ENCODE measurements at regions not wholly inside any gene's neighbourhood (a gene's known extent, or its start where the extent isn't known, plus 50 kb on each side); places are given as distances from the start of the nearest gene placed in this dataset.

DNA sequence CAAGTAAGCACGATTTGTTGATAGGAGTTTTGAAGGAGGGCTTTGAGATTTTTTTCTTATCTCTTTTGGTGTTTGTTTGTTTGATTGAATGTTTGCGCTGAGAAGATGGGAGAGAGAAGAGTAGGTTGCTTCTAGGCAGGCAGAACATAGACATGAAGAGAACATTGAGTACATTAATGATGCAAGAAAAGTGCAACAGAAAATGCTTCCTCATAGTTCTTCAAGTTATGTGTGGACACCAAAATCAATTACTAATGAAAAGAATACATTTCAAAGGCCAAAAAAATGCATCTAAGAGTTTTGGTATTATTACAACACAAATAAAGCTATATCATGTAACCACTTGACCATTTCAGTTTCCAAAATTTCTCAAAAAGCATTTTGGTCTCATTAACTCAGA is 191.0 kb upstream of the PPARGC1A start:
- DNase-seq (ENCODE audit: low read depth), result no peak
- TF ChIP-seq, protein P1, sequence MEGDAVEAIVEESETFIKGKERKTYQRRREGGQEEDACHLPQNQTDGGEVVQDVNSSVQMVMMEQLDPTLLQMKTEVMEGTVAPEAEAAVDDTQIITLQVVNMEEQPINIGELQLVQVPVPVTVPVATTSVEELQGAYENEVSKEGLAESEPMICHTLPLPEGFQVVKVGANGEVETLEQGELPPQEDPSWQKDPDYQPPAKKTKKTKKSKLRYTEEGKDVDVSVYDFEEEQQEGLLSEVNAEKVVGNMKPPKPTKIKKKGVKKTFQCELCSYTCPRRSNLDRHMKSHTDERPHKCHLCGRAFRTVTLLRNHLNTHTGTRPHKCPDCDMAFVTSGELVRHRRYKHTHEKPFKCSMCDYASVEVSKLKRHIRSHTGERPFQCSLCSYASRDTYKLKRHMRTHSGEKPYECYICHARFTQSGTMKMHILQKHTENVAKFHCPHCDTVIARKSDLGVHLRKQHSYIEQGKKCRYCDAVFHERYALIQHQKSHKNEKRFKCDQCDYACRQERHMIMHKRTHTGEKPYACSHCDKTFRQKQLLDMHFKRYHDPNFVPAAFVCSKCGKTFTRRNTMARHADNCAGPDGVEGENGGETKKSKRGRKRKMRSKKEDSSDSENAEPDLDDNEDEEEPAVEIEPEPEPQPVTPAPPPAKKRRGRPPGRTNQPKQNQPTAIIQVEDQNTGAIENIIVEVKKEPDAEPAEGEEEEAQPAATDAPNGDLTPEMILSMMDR (IDR thresholded peaks at IDR 0.05; ENCODE audit: insufficient read depth, low read length), result no peak
- no peak overlapping the region for H3K4me3 ChIP-seq (ENCODE audit: low read depth, low read length)

- no peak for DNase-seq (ENCODE audit: low read depth)
- TF ChIP-seq, protein P1 (IDR thresholded peaks at IDR 0.05; ENCODE audit: insufficient read depth, low read length), result no peak
Measured at GRCh38 chr4:24078347-24078962, 188.6 kb upstream of the PPARGC1A start.

GRCh38 chr4:24076811-24077210 is 187.0 kb upstream of the PPARGC1A start:
- DNase-seq (ENCODE audit: low read depth), result no peak
- H3K4me3 ChIP-seq (ENCODE audit: low read depth, low read length), result no peak overlapping the region
- TF ChIP-seq, protein P1 (IDR thresholded peaks at IDR 0.05; ENCODE audit: insufficient read depth, low read length), result no peak

More at GRCh38 chr4:24078347-24078962, 188.6 kb upstream of the PPARGC1A start:
- H3K4me3 ChIP-seq (ENCODE audit: low read depth, low read length), result no peak overlapping the region

DNA sequence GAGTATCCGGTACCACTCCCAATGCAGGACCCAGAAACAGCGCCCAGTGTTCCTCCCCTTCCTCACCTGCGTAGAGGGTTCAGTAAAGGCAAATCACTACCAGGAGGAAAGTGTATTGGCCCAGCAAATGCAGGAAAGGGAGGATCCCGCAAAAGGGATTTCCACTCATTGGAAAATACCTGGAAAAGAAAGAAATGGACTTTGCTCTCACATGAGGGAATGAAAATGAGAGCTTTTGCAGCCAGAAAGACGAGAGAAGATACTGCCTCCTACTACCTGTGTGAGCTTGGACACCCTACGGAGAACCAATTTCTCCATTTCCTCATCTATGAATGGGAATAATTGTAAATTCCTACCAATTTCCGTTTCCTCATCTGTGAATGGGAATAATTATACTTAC is 184.1 kb upstream of the PPARGC1A start:
- DNase-seq (ENCODE audit: low read depth), result no peak
- no peak overlapping the region for H3K4me3 ChIP-seq (ENCODE audit: low read depth, low read length)
- TF ChIP-seq, protein P1 (IDR thresholded peaks at IDR 0.05; ENCODE audit: insufficient read depth, low read length), result no peak

DNA sequence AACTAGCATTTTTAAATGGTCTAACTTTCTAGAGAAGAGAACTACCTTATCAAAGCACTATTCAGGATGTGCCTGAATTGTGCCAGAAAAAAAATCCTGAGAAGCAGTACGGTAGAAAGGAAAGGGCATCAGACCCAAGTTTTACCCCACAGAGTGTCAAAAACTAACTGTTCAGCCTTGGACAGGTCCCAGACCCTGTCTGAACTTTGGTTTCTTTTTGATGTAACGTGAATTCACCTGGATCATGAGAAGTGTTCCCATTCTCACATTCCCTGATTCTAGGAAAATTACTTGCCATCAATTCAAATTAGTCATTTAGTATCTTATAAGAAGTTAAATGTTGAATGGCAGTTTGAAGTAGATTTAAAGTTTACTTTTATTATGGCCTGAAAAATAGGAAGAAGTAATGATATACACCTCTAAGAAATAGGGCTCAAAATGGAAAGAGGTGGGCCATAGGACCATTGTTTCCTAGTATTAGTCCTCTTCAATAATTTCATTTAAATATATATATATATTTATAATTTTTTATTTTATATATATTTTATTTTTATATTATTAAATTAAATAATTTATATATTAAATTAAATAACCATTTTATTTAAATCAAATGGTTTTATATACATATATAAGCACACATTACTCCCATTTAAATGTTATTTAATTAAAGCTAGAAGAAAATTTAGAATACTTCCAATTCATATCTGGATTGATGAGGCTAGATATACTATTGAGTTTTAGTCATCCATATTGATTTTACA is 181.9 kb upstream of the PPARGC1A start:
- no peak for DNase-seq (ENCODE audit: low read depth)
- TF ChIP-seq, protein P1 (IDR thresholded peaks at IDR 0.05; ENCODE audit: insufficient read depth, low read length), result no peak
- no peak overlapping the region for H3K4me3 ChIP-seq (ENCODE audit: low read depth, low read length)

DNA sequence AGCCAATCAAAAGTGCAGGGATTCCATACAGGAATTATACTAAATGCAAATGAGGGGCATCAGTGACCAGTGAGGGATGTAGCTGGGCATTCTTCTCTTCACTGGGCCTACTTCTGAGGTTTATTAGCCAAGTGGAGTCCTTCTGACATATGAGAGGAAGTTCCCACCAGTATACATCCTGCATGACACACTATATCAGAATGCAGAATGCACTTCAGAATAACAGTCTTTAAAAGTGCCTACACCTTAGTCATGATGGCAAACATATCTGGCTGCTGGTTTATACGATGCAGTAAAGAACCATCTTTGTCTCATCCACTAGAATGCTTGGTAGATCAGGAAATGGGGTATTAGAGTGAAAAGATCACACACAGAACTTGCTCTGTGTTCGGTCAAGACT is 180.3 kb upstream of the PPARGC1A start:
- TF ChIP-seq, protein P1 (IDR thresholded peaks at IDR 0.05; ENCODE audit: insufficient read depth, low read length), result no peak
- H3K4me3 ChIP-seq (ENCODE audit: low read depth, low read length), result no peak overlapping the region
- DNase-seq (ENCODE audit: low read depth), result peak; percentile 39

Measured in fibroblast of the aortic adventitia (primary cell).